HCT116 (cell line): ENCODE measurements at regions not wholly inside any gene's neighbourhood (a gene's known extent, or its start where the extent isn't known, plus 50 kb on each side); places are given as distances from the start of the nearest gene placed in this dataset.

Source experiments
- ATAC-seq: fragments of 200-7000 bp; cut with Tn5 transposase; 2 replicates; pipeline ENCODE4 v1.9.1; 2020; ENCODE audit warnings: mild to moderate bottlenecking, moderate library complexity
- BruUV-seq: library from RNA; stranded (reverse); fragments of 400-500 nt; replicated peaks from 2 replicates; lab custom pipeline; 2021; lab: Mats Ljungman, UMichigan
- CTCF ChIA-PET: fragments of 300-600 bp; sonication (Branson Sonifier 250); formaldehyde crosslinking; loops from one replicate; lab custom pipeline; 2021; ENCODE audit warnings: antibody characterized with exemption; lab: Charles Lee
- POLR2A ChIA-PET: fragments of 300-600, 350-600 bp; sonication (Branson Sonifier 250); formaldehyde crosslinking; loops from one replicate; lab custom pipeline; 2021; ENCODE audit warnings: antibody characterized with exemption; lab: Charles Lee
- RAD21 ChIA-PET, 2 experiments: fragments of 300-600 bp; sonication (Branson Sonifier 250); formaldehyde crosslinking; loops; one replicate each; lab custom pipeline; 2023; ENCODE audit warnings: low total read pairs in 2 of 2; ENCODE audit not compliant: uncharacterized antibody in 2 of 2, unreplicated experiment in 2 of 2, low non-redundant PET in 1 of 2; lab: Charles Lee
- DNase-seq: peaks from one replicate; pipeline ENCODE4 v3.0.0-alpha.2; 2010; ENCODE audit warnings: low read depth, low spot score
- H2AFZ ChIP-seq: fragments of 200-600 bp; shearing (Covaris generic), sonication (generic); 2 replicates; pipeline ENCODE4 v1.6.1; 2017; ENCODE audit warnings: low read depth, mixed run types, mixed read lengths, antibody characterized with exemption, low read length; ENCODE audit not compliant: poor library complexity, severe bottlenecking
- H3K27ac ChIP-seq: 2 replicates; pipeline ENCODE4 v1.5.1; 2012; ENCODE audit warnings: low read depth, low read length
- H3K27me3 ChIP-seq: fragments of 200-600 bp; sonication (generic); 2 replicates; pipeline ENCODE4 v1.6.1; 2016; ENCODE audit warnings: mixed run types, low read length, mixed read lengths; ENCODE audit not compliant: insufficient read depth
- H3K36me3 ChIP-seq, 2 experiments: fragments of 200-500 bp in 1 of 2; fragments of 200-600 bp in 1 of 2; sonication (Bioruptor generic) in 1 of 2; sonication (generic) in 1 of 2; 2 replicates each; pipeline versions ENCODE4 v1.5.1 to v1.6.1; 2014 to 2016; ENCODE audit warnings: low read length in 2 of 2, inconsistent platforms in 1 of 2, mixed read lengths in 1 of 2, mixed run types in 1 of 2; ENCODE audit not compliant: insufficient read depth in 2 of 2, control insufficient read depth in 1 of 2
- H3K4me1 ChIP-seq, 2 experiments: fragments of 200-600 bp in 1 of 2; sonication (generic) in 1 of 2; 2 replicates each; pipeline versions ENCODE4 v1.5.1 to v1.6.1; 2012 to 2017; ENCODE audit warnings: low read length in 2 of 2, inconsistent platforms in 1 of 2, mild to moderate bottlenecking in 1 of 2, mixed read lengths in 1 of 2, mixed run types in 1 of 2, moderate library complexity in 1 of 2; ENCODE audit not compliant: insufficient read depth in 2 of 2, control insufficient read depth in 1 of 2
- H3K4me2 ChIP-seq: fragments of 200-600 bp; sonication (generic); 2 replicates; pipeline ENCODE4 v1.6.1; 2017; ENCODE audit warnings: mixed run types, low read length, mixed read lengths
- H3K4me3 ChIP-seq, 2 experiments: fragments of 200-600 bp in 1 of 2; sonication (generic) in 1 of 2; replicated peaks in 1 of 2; 2 replicates each; pipeline ENCODE4 v1.5.1; 2011 to 2016; ENCODE audit warnings: low read length in 2 of 2, control low read depth in 1 of 2, low read depth in 1 of 2, mild to moderate bottlenecking in 1 of 2, mixed read lengths in 1 of 2, mixed run types in 1 of 2
- H3K79me2 ChIP-seq: fragments of 200-600 bp; sonication (generic); 2 replicates; pipeline ENCODE4 v1.6.1; 2017; ENCODE audit warnings: mild to moderate bottlenecking, mixed run types, low read length, moderate library complexity, mixed read lengths; ENCODE audit not compliant: insufficient read depth
- H3K9ac ChIP-seq: fragments of 200-600 bp; sonication (generic); 2 replicates; pipeline ENCODE4 v1.6.1; 2016; ENCODE audit warnings: low read length, mixed read lengths
- H3K9me2 ChIP-seq: fragments of 200-600 bp; sonication (generic), shearing (Covaris generic); 2 replicates; pipeline ENCODE4 v1.6.1; 2017; ENCODE audit warnings: mixed run types, mild to moderate bottlenecking, moderate library complexity; ENCODE audit not compliant: insufficient read depth
- H3K9me3 ChIP-seq, 2 experiments: fragments of 200-500 bp in 1 of 2; fragments of 200-600 bp in 1 of 2; sonication (Bioruptor generic) in 1 of 2; sonication (generic) in 1 of 2; 2 replicates each; pipeline ENCODE4 v1.6.1; 2014 to 2017; ENCODE audit warnings: low read length in 2 of 2, mixed read lengths in 2 of 2, inconsistent platforms in 1 of 2, low read depth in 1 of 2, mild to moderate bottlenecking in 1 of 2, mixed run types in 1 of 2, moderate library complexity in 1 of 2; ENCODE audit not compliant: control insufficient read depth in 1 of 2, insufficient read depth in 1 of 2
- H4K20me1 ChIP-seq: fragments of 200-600 bp; sonication (generic), shearing (Covaris generic); 2 replicates; pipeline ENCODE4 v1.6.1; 2017; ENCODE audit warnings: mixed run types, mild to moderate bottlenecking, moderate library complexity; ENCODE audit not compliant: insufficient read depth
- EZH2phosphoT487 ChIP-seq: fragments of 200-600 bp; IDR thresholded peaks from 2 replicates; pipeline ENCODE4 v1.6.1; 2018; ENCODE audit warnings: antibody characterized with exemption, borderline replicate concordance
- FOSL1 ChIP-seq: IDR thresholded peaks from 2 replicates; pipeline ENCODE4 v1.6.1; 2012; ENCODE audit warnings: low read depth
- JUND ChIP-seq: IDR thresholded peaks from 2 replicates; pipeline ENCODE4 v1.6.1; 2012
- POLR2AphosphoS5 ChIP-seq: IDR thresholded peaks from 2 replicates; pipeline ENCODE4 v1.6.1; 2011; ENCODE audit warnings: mild to moderate bottlenecking, low read depth, low read length, moderate library complexity
- REST ChIP-seq: IDR thresholded peaks from 2 replicates; pipeline ENCODE4 v1.6.1; 2012; ENCODE audit warnings: low read depth
- intact Hi-C: fragments of 100-400 bp; cut with micrococcal nuclease; formaldehyde crosslinking; loops from 2 replicates; pipeline ENCODE4 v1.10.0; 2022

GRCh38 chr3:186417791-186418190 is 55.8 kb upstream of the DGKG start:
- H3K4me1 ChIP-seq: peaks cover 2 to 39% of the 10 kb centered on the region in 2 experiments; a peak in 3 of 4 replicates
- H3K36me3 ChIP-seq: no peaks in the 10 kb centered on the region
- H3K27ac ChIP-seq: no peak overlapping the region
- TF ChIP-seq FOSL1 (peak; percentile 68), EZH2phosphoT487 (no peak), REST (no peak), JUND (peak; percentile 59)
- ChIA-PET POLR2A (no interaction called here), CTCF (no interaction called here), RAD21 (no interaction called here)
- no peaks in the 10 kb centered on the region for H3K9me3 ChIP-seq
- H2AFZ ChIP-seq: no peak overlapping the region
- intact Hi-C loops: no loop called here
- H3K4me3 ChIP-seq: no peak overlapping the region
- H4K20me1 ChIP-seq: no peaks in the 10 kb centered on the region
- H3K27me3 ChIP-seq: no peaks in the 10 kb centered on the region; the same call in 1 of the 2 replicates
- H3K9me2 ChIP-seq: no peaks in the 10 kb centered on the region
- H3K79me2 ChIP-seq: no peaks in the 10 kb centered on the region
- H3K4me2 ChIP-seq: peak overlapping the region; percentile 27
- H3K9ac ChIP-seq: no peak overlapping the region
- no TSS peak for BruUV-seq
- DNase-seq (no peak), ATAC-seq (peak; percentile 44; the same call in 1 of the 2 replicates)

- ATAC-seq: no peak
- no peaks in the 10 kb centered on the region for H4K20me1 ChIP-seq
- TF ChIP-seq POLR2AphosphoS5: no peak
- TF ChIP-seq JUND: 0 out of 2 replicates have a peak, but pooled peaks have one; percentile 11
- intact Hi-C loops: no loop called here
- no peak overlapping the region for H3K27ac ChIP-seq
- peak overlapping the region; percentile 79 for H3K4me2 ChIP-seq
- no peak for DNase-seq
- H3K9ac ChIP-seq: no peak overlapping the region
- POLR2A ChIA-PET: no interaction called here
- H3K79me2 ChIP-seq: no peaks in the 10 kb centered on the region
- BruUV-seq: no TSS peak
- no peaks in the 10 kb centered on the region for H3K9me2 ChIP-seq
- no peak overlapping the region for H3K4me3 ChIP-seq
- peak overlapping the region; percentile 73 for H2AFZ ChIP-seq
- no peaks in the 10 kb centered on the region for H3K9me3 ChIP-seq
- CTCF ChIA-PET: no interaction called here
- H3K36me3 ChIP-seq: no peaks in the 10 kb centered on the region
- RAD21 ChIA-PET: no interaction called here
- H3K27me3 ChIP-seq: no peaks in the 10 kb centered on the region; the same call in 1 of the 2 replicates
- H3K4me1 ChIP-seq: peaks cover 2 to 43% of the 10 kb centered on the region in 2 experiments; a peak in 3 of 4 replicates
These were observed 52.8 kb upstream of the DGKG start for GRCh38 chr3:186414735-186415419.
